IPS-18c (cell line): ENCODE measurements at regions not wholly inside any gene's neighbourhood (a gene's known extent, or its start where the extent isn't known, plus 50 kb on each side); places are given as distances from the start of the nearest gene placed in this dataset.

Experiments used
- H3K4me3 ChIP-seq: 2 replicates; pipeline ENCODE4 v1.7.0; 2013; ENCODE audit warnings: low read depth, mild to moderate bottlenecking, low read length, moderate library complexity; ENCODE audit not compliant: insufficient read depth
- H3K9me3 ChIP-seq: one replicate; pipeline ENCODE4 v1.6.1; 2013; ENCODE audit warnings: mild to moderate bottlenecking, low read length, moderate library complexity; ENCODE audit not compliant: control insufficient read depth, insufficient read depth

DNA sequence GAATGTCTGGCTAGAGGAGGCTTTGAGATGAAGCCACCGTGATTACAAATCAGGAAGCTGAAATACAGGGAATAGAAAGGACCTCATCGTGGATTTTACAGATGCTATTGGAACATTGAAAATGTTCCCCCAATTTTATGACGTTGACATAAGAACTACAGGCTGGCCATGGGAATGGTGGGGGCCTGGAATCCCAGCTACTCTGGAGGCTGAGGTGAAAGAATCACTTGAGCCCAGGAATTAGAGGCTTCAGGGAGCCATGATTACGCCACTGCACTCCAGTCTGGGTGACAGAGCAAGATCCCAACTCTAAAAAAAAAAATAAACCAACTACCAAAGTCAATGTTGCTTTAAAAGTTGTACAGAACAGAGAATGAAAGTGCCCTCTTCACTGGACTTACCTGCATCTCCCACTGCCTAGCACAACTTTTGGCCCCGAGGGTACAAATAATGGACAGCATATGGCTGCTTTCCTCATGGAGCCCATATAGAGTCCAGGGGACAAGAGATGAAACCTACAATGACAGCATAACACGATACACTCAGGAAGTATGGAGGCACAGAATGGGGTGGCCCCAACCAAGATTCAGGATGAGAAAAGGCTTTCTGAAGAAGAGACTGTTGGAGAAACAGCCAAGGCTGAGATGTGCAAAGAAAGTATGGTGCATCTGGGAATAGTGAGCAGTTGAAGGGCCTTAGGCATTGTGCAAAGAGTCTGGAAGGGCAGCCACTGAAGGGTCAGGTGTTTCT, 254.8 kb downstream of the MYCN start:
- no peak overlapping the region for H3K4me3 ChIP-seq

DNA sequence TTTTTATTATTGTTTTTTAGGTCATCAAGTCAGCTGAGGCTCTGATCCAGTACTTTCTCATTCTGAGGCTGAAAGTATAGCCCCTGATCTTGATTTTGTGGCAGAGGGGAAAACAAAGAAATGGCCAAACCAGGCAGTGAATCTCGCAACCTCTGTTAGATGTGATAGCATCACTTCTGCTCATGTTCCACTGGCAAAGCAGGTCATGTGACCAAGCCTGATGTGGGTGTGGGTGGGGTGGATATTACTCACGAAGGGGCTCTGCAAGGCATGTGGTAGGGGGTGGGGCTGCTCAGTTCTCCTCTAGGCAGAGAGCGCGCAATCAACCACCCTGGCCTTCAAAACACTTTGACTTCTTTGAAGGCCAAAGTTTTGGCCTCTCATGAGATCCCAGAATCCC, 254.2 kb downstream of the MYCN start:
- Histone ChIP-seq H3K4me3 (no peak overlapping the region), H3K9me3 (peaks cover 3% of the 10 kb centered on the region)

More for the DNA sequence above, 254.8 kb downstream of the MYCN start:
- peaks cover 3% of the 10 kb centered on the region for H3K9me3 ChIP-seq

DNA sequence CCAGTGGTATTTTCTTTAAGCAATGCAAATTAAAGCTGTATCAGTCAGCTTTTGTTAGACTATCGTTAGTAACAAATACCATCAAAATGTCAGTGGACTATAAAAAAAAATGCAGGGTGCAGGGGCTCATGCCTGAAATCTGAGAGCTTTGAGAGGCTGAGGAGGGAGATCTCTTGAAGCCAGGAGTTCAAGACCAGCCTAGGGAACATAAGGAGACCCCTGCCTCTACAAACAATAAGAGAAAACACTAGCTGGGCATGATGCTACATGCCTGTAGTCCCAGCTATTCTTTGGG, 253.7 kb downstream of the MYCN start:
- peaks cover 3% of the 10 kb centered on the region for H3K9me3 ChIP-seq
- no peak overlapping the region for H3K4me3 ChIP-seq

DNA sequence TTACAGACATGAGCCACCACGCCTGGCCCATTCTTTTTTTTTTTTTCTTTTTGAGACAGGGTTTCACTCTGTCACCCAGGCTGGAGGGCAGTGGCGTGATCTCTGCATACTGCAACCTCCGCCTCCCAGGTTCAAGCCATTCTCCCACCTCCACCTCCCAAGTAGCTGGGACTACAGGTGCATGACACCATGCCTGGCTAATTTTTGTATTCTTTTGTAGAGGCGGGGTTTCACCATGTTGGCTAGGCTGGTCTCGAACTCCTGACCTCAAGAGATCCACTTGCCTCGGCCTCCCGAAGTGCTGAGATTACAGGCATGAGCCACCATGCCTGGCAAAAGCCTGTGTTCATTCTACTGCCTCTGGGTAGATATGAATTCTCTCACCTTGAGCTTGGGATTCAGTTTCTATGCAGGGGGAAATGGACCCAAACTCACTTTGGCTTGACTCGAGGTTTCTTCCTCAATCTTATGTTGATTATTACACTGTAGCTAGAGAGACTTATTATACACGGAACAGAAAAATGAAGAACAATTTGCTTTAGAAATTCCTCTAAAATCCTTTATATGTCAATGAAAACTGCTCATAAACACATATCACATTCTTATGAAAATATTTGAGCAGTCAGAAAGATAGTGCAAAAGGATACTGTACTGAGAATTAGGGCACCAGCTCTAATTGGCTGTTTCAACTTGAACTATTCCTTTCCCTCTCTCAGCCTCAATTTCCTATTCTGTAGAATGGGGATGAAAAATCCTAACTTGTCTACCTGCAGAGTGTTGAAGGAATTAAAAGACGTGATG, 252.3 kb downstream of the MYCN start:
- Histone ChIP-seq H3K4me3 (no peak overlapping the region), H3K9me3 (peaks cover 3% of the 10 kb centered on the region)

DNA sequence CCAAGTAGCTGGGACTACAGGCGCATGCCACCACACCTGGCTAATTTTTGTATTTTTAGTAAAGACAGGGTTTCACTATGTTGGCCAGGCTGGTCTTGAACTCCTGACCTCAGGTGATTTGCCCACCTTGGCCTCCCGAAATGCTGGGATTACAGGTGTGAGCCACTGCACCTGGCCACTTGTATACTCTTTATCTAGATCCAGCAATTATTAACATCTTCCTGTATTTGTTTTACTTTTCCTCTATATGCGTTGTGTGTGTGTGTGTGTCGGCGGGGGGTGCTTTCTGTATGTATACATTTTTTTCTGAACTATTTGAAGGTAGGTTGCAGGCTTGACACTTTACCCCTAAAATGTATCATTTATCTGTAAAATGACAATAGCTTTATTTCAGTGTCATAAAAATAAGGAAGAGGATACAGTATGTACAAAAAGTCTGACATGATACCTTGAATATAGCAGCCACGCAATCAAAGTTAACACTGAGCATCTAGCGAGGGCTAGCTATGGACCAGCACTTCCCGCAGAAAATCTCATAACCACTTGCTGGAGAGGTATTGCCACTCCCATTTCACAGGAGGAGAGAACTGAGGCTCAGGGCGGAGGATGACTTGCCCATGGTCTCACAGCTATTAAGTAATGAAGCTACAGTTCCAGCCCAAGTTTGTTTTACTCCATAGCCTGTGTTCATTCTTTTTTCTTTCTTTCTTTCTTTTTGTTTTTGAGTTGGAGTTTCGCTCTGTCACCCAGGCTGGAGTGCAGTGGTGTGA, 251.3 kb downstream of the MYCN start:
- peaks cover 3% of the 10 kb centered on the region for H3K9me3 ChIP-seq
- no peak overlapping the region for H3K4me3 ChIP-seq

DNA sequence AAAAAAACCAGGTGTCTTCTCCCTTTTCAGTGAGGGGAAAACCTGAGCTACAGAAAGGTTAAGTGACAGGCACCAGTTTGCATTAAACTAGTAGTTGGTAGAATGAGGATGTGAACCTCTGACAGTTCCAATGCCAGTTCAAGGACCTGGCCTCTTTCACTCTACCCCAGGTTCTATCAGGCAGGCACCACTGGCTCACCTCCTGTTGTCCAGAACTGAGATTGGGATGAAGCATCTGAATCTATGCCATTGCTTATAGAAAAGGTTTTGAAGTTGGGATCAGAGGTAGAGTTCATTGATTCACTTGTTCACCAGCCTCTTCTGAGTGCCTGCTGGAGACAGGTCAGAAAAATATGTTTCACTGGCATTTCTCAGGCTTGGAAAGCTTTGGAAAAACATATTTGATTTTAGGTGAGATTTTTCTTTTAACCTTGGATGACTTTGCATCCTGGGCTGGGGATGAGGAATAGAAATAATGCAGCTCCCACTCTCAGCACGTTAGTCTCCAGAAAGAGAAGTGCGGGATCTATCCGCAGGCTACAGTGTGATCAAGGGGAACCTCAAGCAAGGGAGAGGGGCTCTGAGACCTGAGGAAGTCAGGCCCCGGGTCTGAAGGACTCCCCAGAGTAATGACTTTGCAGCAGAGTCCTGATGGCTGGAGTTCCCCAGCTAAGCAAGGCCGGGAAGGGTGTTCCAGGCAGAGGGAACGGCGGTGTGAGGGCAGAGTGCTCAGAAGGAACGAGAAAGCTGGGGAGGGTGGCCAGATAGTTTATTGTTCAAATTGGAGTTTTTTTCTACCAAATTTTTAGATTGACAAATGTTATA, 250.3 kb downstream of the MYCN start:
- Histone ChIP-seq H3K4me3 (no peak overlapping the region), H3K9me3 (no peaks in the 10 kb centered on the region)

DNA sequence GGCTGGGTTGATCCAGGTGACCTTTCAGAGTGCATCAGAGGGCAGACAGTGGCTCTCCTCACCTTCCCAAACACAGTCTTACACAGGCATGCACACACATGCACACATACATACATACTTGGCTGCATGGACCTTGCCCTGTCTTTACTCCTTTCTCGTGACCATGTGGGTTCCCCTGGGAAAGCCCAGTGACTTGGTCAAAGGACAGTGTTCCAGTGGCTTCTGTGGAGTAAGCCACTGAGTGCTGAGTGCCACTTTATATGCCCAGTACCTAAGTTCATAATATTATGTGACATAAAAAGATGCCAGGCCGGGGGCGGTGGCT, 249.4 kb downstream of the MYCN start:
- no peak overlapping the region for H3K4me3 ChIP-seq
- H3K9me3 ChIP-seq = no peaks in the 10 kb centered on the region

DNA sequence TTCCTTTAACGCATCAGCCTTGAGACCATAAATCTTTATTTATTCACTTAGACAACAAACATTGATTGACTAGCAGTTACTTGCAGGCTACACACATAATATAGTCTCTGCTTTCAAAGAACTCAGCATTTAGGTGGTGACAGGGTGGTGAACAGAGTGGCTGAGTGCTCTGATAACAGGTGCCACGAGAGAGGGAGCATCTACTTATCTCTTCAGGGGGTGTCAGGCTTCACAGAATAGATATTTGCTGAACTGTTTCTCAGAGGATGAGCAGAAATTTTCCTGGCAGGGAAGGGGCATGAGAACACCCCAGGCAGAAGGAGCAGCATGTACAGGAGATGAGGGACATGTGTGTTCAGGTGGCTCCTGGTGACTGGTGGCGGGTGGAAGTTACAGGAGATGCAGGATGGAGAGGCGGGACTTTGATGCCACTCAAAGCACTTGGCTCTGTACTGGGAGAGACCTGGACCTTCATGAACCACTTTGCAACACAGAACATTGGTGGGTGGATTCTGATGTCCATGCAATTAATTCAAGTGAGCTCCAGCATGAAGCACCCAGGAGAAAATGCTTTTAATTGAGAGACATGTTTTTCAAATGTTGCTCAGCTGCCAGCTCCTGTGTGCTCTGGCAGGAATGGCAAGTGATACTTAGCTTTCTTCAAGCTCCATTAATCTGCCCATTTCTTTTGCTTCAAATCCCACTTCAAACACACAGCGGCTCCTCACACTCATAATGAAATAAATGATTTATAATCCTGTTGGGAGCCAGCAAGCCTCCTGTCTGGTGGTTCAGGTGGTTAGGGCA, 248.9 kb downstream of the MYCN start:
- no peaks in the 10 kb centered on the region for H3K9me3 ChIP-seq
- no peak overlapping the region for H3K4me3 ChIP-seq

DNA sequence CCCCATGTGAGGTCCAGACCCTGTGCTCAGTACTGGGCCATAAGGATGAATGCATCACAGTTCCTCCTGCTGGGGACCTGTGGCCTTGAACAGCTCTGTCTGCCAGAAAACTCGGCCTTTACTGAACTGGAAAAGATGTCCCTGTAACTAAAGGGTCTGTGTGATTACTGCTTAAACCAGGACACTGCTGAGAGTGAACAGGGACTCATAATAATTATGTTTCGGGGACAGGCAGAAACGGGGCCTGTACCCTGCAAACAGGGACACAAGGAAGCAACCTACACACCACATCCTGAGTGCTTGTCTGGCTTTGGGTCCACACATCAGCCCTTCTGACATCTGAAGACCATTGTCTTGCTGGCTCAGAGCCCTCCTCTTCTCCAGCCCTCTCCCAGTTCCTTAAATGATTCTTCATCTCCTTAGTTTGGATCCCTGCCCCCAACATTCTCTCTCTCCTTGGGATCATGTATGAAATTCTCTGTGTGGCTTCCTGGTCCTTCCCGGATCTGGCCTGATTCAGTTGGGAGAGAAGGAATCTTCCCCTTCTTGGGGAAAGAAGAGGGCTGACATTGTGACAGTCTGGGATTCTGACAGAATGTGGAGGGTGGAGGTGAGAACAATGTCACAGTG, 248.0 kb downstream of the MYCN start:
- H3K4me3 ChIP-seq = no peak overlapping the region
- no peaks in the 10 kb centered on the region for H3K9me3 ChIP-seq

DNA sequence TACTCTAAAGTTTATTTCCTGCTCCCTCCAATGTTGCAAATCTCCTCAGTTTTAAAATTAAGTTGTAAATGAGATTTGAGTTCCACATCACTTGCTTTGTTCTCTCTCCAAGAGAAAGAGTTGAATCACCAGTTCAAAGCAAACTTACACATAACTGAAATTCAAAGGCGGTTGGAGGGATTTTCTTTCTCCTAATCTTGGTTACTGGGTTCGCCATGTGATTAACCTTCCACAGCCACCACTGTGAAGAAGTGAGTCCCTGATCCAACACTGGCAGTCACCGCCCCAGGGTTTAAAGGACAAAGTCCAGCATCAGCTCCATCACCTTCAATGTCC, 247.1 kb downstream of the MYCN start:
- H3K9me3 ChIP-seq = no peaks in the 10 kb centered on the region
- no peak overlapping the region for H3K4me3 ChIP-seq

DNA sequence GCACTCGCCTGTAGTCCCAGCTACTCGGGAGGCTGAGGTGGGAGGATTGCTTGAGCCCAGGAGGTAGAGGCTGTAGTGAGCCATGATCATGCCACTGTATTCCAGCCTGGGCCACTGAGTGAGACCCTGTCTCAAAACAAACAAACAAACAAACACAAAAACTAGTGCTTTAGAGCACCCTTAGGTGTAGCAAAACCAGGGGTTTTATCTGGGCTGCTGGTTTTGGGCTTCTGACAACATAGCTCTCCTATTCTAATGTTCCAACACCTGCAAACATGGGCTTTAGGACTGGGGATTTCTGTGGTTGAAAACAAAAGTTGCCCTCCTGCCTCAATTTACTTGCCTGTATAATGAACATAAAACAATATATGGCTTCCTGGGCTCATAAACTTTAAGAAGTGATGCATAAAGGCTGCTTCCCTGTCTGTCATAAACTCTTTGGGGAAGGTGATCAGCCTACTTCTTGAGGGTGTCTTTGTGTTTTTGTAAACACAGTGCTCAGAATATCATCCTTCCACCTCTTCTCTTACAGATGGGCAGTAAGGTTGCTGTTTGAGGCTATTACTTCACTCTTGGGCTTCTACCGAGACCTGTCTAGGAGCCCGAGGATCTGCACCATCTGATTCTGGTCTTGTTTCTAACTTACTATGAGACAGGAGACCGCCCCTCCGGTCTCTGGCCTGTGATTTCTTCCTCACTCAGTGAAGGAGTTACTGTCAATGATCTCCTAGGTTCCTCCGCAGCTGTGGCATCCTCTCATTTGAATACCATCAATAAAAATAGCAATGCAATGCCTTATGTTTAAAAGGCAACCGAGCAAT, 246.5 kb downstream of the MYCN start:
- Histone ChIP-seq H3K4me3 (no peak overlapping the region), H3K9me3 (no peaks in the 10 kb centered on the region)

DNA sequence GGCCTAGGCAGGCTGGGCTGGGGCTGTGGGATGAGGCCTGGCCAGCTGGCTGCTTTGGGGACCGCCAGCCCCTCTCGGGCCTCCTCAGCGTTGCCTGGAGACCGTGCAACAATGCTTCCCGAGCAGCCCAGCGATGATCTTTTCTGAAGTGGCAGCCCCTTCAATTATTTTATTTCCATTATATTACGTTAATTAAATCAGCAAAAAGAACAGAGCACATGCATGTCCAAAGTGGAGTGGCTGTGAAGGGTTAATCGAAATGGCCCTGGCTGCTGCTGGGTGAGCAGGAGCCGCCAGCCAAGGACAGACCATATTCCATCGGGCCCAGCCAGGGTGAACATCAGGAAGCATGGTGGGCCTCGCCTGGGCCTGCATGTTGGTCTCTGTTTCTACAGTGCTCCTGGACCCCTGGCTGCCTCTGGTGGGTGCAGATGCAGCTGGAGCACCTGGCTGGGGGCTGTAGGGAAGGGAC, 245.5 kb downstream of the MYCN start:
- Histone ChIP-seq H3K4me3 (no peak overlapping the region), H3K9me3 (no peaks in the 10 kb centered on the region)

DNA sequence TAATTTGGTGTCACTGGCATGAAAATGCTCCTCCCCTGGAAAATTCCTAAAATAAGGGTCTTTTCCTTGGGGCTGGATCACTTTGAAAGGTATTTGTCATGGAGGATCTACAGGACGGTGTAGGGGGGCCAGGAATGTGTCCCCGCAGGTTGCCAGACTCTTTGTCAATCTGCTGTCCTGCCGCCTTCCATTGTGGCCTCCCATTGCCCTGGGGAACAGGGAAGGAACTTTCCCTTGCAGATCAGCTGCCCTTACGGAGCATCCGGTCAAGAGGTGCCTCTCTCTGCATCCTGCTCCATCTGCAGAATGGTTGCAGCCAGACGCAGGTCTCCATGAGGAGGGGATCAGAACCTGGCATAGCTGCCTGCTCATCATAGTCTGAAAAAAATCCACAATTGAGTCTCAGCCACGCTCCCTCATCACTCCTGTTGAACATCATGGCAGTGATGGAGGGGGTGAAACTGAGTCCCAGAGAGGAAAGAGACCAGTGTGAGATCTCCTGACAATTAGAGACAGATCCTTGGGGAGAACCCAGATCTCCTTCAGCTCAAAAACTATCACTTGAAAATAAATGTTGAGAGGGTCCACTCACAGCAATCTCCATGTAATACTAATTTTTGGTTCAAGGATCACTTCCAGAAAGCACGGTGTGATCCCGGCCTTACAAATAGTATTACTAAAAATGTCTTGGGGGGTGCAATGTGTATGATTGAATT, 244.8 kb downstream of the MYCN start:
- no peak overlapping the region for H3K4me3 ChIP-seq
- no peaks in the 10 kb centered on the region for H3K9me3 ChIP-seq

DNA sequence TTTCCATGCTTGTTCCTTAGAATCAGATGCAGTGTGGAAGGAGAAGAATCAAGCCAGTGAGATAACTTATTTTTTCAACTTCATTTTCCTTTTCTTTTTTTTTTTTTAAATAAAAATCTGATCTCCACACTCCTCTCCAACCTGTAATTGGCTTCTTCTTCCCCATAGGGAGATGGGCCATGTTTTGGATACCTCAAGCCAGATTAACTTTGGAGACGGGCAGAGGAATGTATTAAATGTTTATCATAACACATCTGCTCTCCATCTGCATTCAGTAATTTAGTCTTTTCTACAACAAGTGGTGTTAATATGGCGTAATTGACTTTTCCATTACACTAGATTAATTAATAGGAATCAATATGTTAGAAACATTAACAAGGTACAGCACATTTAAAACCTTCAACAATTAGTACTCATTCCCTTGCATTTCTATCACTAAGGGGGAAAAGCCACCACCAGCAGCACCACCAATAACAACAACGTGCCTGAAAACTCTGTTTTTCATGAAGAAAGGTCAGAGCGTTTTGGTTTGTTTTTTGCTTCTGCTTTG, 244.1 kb downstream of the MYCN start:
- Histone ChIP-seq H3K9me3 (no peaks in the 10 kb centered on the region), H3K4me3 (no peak overlapping the region)

DNA sequence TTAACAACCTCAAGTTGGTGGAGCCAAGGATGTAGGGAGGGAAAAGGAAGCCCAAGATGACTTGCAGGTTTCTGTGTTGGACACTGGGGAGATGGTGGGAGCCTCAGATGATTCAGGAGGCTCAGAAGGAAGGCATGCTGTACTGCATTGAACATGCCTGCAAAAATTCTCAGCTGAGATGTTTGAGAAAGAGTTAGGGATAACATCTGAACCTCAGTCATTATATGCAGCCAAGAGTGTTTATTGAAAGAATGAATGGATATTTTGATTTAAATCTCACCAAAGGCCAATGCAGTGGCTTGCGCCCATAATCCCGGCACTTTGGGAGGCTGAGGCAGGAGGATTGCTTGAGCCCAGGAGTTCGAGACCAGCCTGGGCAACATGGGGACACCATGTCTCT, 243.0 kb downstream of the MYCN start:
- H3K9me3 ChIP-seq = no peaks in the 10 kb centered on the region
- H3K4me3 ChIP-seq = no peak overlapping the region
